Common myeloid progenitor, CD34-positive (primary cell): ENCODE measurements at regions not wholly inside any gene's neighbourhood (a gene's known extent, or its start where the extent isn't known, plus 50 kb on each side); places are given as distances from the start of the nearest gene placed in this dataset.
"Not testable (repeated sequence)": the region's sequence is repeated elsewhere in the genome, so short reads cannot be mapped to it uniquely, and the experiment has no call there.

Experiments used
- CTCF ChIA-PET: fragments of 350-600 bp; sonication (Branson Sonifier 250); formaldehyde crosslinking; loops from one replicate; lab custom pipeline; 2021; ENCODE audit warnings: antibody characterized with exemption; lab: Charles Lee
- POLR2A ChIA-PET: fragments of 350-600 bp; sonication (Branson Sonifier 250); formaldehyde crosslinking; loops from one replicate; lab custom pipeline; 2021; ENCODE audit warnings: antibody characterized with exemption; lab: Charles Lee
- DNase-seq, 3 donors: peaks; one replicate each; pipeline versions ENCODE4 v3.0.0 to v3.0.0-alpha.2; 2013
- H3K27ac ChIP-seq, 2 experiments: 1 replicate in 1 of 2; 2 replicates in 1 of 2; pipeline ENCODE4 v1.7.0; 2013; ENCODE audit warnings: inconsistent platforms in 2 of 2, low read length in 2 of 2, mild to moderate bottlenecking in 2 of 2, low read depth in 1 of 2, moderate library complexity in 1 of 2; ENCODE audit not compliant: severe bottlenecking in 2 of 2, insufficient read depth in 1 of 2, poor library complexity in 1 of 2
- H3K27me3 ChIP-seq, 5 experiments: replicated peaks in 2 of 5; 1 replicate in 3 of 5; 2 replicates in 2 of 5; pipeline versions ENCODE4 v1.6.1 to v1.7.0; 2013; ENCODE audit warnings: low read length in 4 of 5, mild to moderate bottlenecking in 2 of 5, moderate library complexity in 2 of 5, inconsistent platforms in 1 of 5; ENCODE audit not compliant: insufficient read depth in 5 of 5, control insufficient read depth in 4 of 5
- H3K36me3 ChIP-seq, 4 experiments: 1 replicate in 2 of 4; 2 replicates in 2 of 4; pipeline versions ENCODE4 v1.6.1 to v1.7.0; 2013; ENCODE audit warnings: low read length in 3 of 4, control low read depth in 1 of 4, mild to moderate bottlenecking in 1 of 4; ENCODE audit not compliant: control insufficient read depth in 4 of 4, insufficient read depth in 4 of 4
- H3K4me1 ChIP-seq, 4 experiments: 1 replicate in 3 of 4; 2 replicates in 1 of 4; pipeline versions ENCODE4 v1.6.1 to v1.7.1; 2013; ENCODE audit warnings: low read length in 3 of 4, mild to moderate bottlenecking in 3 of 4, control low read depth in 1 of 4, inconsistent platforms in 1 of 4, moderate library complexity in 1 of 4; ENCODE audit not compliant: control insufficient read depth in 4 of 4, insufficient read depth in 4 of 4; ENCODE audit errors: control extremely low read depth in 1 of 4
- H3K4me3 ChIP-seq, 7 experiments: 1 replicate in 4 of 7; 2 replicates in 3 of 7; pipeline versions ENCODE4 v1.5.1 to v1.7.0; 2013; ENCODE audit warnings: mild to moderate bottlenecking in 7 of 7, low read length in 6 of 7, moderate library complexity in 6 of 7, inconsistent platforms in 2 of 7, low read depth in 2 of 7, control low read depth in 1 of 7; ENCODE audit not compliant: insufficient read depth in 4 of 7, control insufficient read depth in 1 of 7; ENCODE audit errors: extremely low read depth in 1 of 7
- H3K9me3 ChIP-seq, 5 experiments: 1 replicate in 4 of 5; 2 replicates in 1 of 5; pipeline versions ENCODE4 v1.6.1 to v1.7.1; 2013; ENCODE audit warnings: low read length in 4 of 5, mild to moderate bottlenecking in 2 of 5, inconsistent platforms in 1 of 5, low read depth in 1 of 5, moderate library complexity in 1 of 5; ENCODE audit not compliant: control insufficient read depth in 4 of 5, insufficient read depth in 2 of 5; ENCODE audit errors: control extremely low read depth in 1 of 5
- WGBS: methylation state at CpG from one replicate; pipeline ENCODE4 v1.1.5; 2013; ENCODE audit not compliant: insufficient coverage; 5-methylcytosine and 5-hydroxymethylcytosine counted together

DNA sequence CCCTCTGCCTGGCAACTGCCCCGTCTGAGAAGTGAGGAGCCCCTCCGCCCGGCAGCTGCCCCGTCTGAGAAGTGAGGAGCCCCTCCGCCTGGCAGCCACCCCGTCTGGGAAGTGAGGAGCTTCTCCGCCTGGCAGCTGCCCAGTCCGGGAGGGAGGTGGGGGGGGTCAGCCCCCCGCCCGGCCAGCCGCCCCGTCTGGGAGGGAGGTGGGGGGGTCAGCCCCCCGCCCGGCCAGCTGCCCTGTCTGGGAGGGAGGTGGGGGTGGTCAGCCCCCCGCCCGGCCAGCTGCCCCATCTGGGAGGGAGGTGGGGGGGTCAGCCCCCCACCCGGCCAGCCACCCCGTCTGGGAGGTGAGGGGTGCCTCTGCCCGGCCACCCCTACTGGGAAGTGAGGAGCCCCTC is 167.8 kb upstream of the FGF16 start:
- H3K4me3 ChIP-seq, DNase-seq, POLR2A ChIA-PET, H3K27me3 ChIP-seq, H3K9me3 ChIP-seq, H3K27ac ChIP-seq, H3K36me3 ChIP-seq, H3K4me1 ChIP-seq, CTCF ChIA-PET: not testable (repeated sequence)
- WGBS = no CpG with 5 or more reads among the region's 19 CpGs

DNA sequence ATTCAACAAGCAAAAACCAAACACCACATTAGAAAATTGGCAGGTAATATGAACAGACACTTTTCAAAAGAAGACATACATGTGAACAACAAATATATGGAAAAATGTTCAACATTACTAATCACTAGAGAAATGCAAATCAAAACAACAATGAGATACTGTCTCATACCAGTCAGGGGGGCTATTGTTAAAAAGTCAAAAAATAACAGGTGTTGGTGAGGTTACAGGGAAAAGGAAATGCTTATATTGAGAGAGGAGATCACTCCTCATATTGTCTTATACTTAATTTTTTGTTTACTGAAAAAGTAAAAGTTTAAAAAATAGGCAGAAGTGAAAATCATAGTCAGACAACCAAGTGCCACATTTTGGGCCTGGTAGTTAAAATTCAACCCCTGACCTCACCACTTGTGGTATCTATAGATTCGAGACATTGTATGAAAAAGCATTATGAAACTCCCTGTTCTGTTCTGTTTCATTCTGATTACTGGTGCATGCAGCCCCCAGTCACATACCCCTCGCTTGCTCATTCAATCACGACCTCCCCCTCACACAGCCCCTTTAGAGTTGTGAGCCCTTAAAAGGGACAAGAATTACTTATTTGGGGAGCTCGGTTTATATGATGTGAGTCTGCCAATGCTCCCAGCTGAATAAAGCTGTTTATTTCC is 153.7 kb upstream of the FGF16 start:
- 88% methylated on average over 4 of the region's 4 CpGs for WGBS
- POLR2A ChIA-PET = no interaction called here
- DNase-seq = no peak
- Histone ChIP-seq H3K27ac (no peak overlapping the region), H3K4me1 (no peaks in the 10 kb centered on the region), H3K36me3 (no peaks in the 10 kb centered on the region), H3K4me3 (no peak overlapping the region), H3K9me3 (peaks cover 0 to 13% (median 2%) of the 10 kb centered on the region in 5 experiments), H3K27me3 (no peaks in the 10 kb centered on the region)
- CTCF ChIA-PET = no interaction called here

DNA sequence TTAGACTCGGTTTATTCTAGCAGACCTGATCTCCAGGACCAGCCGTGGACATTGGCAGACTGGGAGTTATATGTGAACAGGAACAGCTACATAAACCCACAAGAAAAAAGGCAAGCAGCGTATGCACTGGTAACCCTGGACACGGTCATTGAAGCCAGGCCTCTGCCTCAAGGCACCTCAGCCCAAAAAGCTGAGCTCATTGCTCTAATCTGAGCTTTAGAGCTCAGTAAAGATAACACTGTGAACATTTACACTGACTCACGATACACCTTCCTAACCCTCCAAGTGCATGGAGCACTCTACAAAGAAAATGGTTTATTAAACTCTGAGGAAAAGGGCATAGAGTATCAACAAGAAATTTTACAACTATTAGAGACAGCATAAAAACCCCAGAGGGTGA is 148.9 kb upstream of the FGF16 start:
- Histone ChIP-seq H3K9me3 (peaks cover 0 to 12% (median 0%) of the 10 kb centered on the region in 5 experiments), H3K4me3 (no peak overlapping the region), H3K27ac (no peak overlapping the region), H3K4me1 (no peaks in the 10 kb centered on the region), H3K36me3 (no peaks in the 10 kb centered on the region), H3K27me3 (no peaks in the 10 kb centered on the region)
- 73% methylated on average over 4 of the region's 5 CpGs for WGBS
- ChIA-PET CTCF (no interaction called here), POLR2A (no interaction called here)
- no peak for DNase-seq

DNA sequence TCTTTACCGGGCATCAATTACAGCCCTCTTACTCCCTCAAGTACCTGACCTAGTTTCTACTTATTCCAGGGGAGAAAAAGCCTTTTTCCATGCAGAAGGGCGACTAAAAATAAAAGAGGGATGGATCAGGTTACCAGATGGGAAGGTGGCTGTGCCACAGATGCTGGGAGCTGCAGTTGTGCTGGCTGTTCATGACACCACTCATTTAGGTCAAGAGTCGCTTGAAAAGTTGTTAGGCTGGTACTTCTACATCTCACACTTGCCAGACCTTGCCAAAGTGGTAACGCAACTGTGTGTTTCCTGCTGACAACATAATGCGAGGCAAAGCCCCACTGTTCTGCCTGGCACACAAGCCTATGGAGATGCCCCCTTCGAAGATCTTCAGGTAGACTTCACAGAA is 148.4 kb upstream of the FGF16 start:
- POLR2A ChIA-PET = no interaction called here
- Histone ChIP-seq H3K4me1 (no peaks in the 10 kb centered on the region), H3K27me3 (no peaks in the 10 kb centered on the region), H3K4me3 (no peak overlapping the region), H3K27ac (no peak overlapping the region), H3K9me3 (peaks cover 0 to 13% (median 3%) of the 10 kb centered on the region in 5 experiments), H3K36me3 (no peaks in the 10 kb centered on the region)
- CTCF ChIA-PET = no interaction called here
- no peak for DNase-seq
- WGBS = 100% methylated on average over 3 of the region's 6 CpGs

DNA sequence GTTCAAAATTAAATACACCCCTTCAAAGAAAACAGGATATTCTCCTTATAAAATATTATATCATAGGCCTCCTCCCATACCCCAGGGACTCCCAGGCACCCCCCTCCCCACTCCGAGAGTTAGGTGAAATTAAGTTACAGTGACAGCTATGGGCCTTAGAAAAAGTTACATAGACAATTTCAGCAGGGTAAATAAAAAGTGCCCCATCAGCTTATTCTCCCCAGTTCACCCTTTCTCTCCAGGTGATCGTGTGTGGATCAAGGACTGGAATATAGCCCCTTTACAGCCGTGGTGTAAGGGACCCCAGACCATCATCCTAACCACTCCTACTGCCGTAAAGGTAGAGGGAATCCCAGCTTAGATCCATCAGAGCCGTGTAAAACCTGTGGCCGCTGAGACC is 147.6 kb upstream of the FGF16 start:
- POLR2A ChIA-PET = no interaction called here

DNA sequence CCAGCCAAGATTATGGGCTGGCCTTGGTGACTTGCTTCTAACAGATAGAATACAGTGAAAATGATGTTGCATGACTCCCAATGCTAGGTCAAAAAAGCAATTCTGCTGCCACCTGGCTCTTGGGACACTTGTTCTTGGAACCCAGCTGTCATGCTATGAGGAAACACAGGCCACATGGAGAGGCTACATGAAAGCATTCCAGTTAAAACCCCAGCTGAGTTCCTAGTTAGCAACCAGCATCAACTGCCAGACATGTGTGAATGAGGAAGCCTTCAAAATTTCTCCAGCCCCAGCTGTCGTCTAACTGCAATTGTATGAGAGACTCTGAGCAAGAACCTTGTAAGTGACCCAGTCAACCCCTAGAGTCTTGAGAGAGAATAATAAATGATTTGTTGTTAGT is 105.2 kb upstream of the FGF16 start:
- no peak overlapping the region for H3K27ac ChIP-seq
- ChIA-PET CTCF (no interaction called here), POLR2A (no interaction called here)
- no peak for DNase-seq
- WGBS = 33% methylated on average over 1 of the region's 1 CpG
- H3K36me3 ChIP-seq = no peaks in the 10 kb centered on the region
- H3K4me3 ChIP-seq = no peak overlapping the region
- H3K4me1 ChIP-seq = no peaks in the 10 kb centered on the region
- H3K9me3 ChIP-seq = no peaks in the 10 kb centered on the region
- no peaks in the 10 kb centered on the region for H3K27me3 ChIP-seq

More for the DNA sequence above, 147.6 kb upstream of the FGF16 start:
- Histone ChIP-seq H3K9me3 (peaks cover 0 to 10% (median 2%) of the 10 kb centered on the region in 5 experiments), H3K4me1 (no peaks in the 10 kb centered on the region), H3K27ac (no peak overlapping the region), H3K36me3 (no peaks in the 10 kb centered on the region), H3K4me3 (no peak overlapping the region), H3K27me3 (no peaks in the 10 kb centered on the region)
- DNase-seq = no peak
- CTCF ChIA-PET = no interaction called here
- 87% methylated on average over 4 of the region's 6 CpGs for WGBS

DNA sequence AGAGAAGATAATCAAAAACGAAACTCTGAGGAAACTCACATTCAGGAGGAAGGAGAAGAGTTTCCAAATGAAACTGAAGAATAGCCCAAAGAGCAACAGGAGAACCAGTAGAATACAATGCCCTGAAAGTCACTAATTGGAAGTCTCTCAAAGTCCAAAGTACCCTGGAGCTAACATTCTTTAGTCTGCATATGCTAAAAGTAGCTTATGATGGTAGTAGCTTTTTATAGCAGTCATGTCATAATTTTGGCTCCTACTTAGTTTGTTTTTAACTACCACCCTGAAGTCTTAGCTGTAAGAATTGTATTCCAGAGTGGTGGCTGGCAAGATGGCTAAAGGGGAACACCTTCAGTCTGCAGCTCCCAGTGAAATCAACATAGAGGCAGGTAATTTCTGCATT is 100.3 kb upstream of the FGF16 start:
- CTCF ChIA-PET = no interaction called here
- Histone ChIP-seq H3K4me3 (no peak overlapping the region), H3K27me3 (no peaks in the 10 kb centered on the region), H3K4me1 (no peaks in the 10 kb centered on the region), H3K9me3 (no peaks in the 10 kb centered on the region), H3K27ac (no peak overlapping the region), H3K36me3 (no peaks in the 10 kb centered on the region)
- whole genome bisulfite sequencing = 80% methylated on average over 1 of the region's 1 CpG
- POLR2A ChIA-PET = no interaction called here
- no peak for DNase-seq
